Occipital lobe (tissue), 1 donor: ENCODE measurements at regions not wholly inside any gene's neighbourhood (a gene's known extent, or its start where the extent isn't known, plus 50 kb on each side); places are given as distances from the start of the nearest gene placed in this dataset.
"Not testable (repeated sequence)": the region's sequence is repeated elsewhere in the genome, so short reads cannot be mapped to it uniquely, and the experiment has no call there.

ENCODE experiments used
- DNase-seq: peaks from one replicate; lab custom pipeline; 2025; lab: John Stamatoyannopoulos, UW

GRCh38 chr20:53818457-53819177 lies 225.0 kb upstream of the ZNF217 start:
- no peak for DNase-seq

DNA sequence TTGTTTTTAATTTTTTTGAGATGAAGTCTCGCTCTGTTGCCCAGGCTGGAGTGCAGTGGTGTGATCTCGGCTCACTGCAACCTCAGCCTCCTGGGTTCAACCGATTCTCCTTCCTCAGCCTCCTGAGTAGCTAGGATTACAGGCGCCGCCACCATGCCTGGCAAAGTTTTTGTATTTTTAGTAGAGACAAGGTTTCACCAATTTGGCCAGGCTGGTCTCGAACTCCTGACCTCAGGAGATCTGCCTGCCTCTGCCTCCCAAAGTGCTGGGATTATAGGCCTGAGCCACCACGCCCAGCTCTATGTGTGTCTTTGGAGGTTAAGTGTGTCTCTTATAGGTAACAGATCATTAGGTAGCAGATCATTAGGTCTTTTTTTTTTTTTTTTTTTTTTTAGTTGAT lies 223.9 kb upstream of the ZNF217 start:
- DNase-seq = not testable (repeated sequence)

DNA sequence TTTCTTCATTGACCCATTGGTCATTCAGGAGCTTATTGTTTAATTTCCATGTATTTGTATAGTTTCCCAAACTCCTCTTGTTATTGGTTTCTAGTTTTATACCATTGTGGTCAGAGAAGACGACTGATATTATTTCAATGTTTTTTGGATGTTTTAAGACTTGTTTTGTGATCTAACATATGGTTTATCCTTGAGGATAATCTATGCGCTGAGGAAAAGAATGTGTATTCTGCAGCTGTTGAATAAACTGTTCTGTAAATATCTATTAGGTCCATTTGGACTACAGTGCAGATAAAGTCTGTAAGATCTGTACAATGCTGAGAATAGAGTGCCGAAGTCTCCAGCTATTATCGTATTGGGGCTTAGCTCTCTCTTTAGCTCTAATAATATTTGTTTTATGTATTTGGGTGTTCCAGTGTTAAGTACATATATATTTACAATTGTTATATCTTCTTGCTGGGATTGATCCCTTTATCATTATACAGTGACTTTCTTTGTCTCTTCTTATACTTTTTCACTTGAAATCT lies 223.3 kb upstream of the ZNF217 start:
- no peak for DNase-seq

DNA sequence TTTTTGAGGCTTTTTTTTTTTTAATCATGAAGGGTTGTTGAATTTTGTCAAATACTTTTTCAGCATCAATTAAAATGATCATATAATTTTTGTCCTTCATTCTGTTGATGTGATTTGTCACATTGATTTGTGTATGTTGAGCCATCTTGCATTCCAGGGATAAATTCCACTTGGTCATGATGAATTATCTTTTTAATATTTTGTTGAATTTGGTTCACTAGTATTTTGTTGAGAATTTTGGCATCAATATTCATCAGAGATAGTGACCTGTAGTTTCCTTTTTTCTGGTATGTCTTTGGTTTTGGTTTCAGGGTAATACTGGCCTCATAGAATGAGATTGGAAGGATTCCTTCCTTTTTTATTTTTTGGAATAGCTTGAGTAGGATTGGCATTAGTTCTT lies 221.9 kb upstream of the ZNF217 start:
- no peak for DNase-seq

DNA sequence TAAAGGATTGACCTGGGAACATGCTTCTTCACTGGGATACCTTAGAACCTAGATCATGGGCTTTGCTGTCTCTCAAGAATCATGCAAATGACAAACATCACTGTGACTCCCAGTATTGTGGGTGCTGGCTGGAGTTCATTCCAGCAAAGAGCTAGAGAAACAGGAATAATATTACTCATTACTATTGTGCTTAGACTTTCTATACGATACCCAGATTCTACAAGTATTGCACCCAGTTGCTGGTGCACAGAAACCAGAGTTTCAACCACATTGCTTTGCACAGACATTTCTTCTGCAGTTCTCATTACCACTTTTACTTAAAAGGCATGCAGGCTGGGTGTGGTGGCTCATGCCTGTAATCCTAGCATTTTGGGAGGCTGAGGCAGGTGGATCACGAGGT lies 220.4 kb upstream of the ZNF217 start:
- no peak for DNase-seq

- DNase-seq = no peak
Observed at GRCh38 chr20:53813636-53814035, 220.0 kb upstream of the ZNF217 start.

DNA sequence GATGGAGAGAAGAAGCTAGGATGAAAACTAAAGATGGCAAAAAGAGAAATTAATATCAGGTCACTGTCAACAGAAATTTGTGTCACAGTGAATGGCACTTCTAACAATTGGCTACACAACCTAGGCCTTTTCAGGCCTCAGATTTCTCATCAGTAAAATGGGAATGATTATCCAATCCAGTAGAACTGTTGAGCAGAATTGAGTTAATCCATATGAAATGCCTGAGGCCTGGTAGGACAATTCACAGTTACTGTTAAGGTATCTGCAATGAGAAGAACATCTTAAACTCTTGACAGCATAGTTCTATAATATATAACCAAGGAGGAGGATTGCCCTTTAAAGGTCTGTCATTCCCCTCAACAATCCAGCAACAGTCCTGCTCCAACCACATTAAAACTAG lies 217.9 kb upstream of the ZNF217 start:
- no peak for DNase-seq

GRCh38 chr20:53810661-53811355 lies 217.2 kb upstream of the ZNF217 start:
- no peak for DNase-seq

- DNase-seq = no peak
Observed at GRCh38 chr20:53809728-53810365, 216.2 kb upstream of the ZNF217 start.

DNA sequence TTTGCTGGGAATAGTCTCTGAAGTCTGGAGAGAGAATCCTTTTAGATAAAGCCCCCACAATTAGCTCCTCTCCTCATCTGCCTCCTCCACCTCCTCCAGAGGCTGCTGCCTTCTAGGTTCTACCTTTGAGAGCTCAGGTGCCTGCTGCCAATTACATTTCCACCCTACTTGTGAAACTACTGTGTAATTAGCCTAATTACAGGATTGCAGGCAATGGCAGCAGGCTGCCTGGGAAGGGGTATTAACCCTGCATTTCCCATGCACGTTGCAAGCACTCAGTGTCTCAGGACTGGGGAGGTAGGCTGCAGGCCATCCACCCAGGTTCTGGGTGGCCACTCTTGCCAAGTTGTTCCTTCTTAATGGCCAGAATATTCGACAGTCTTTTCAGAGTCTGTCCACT lies 215.6 kb upstream of the ZNF217 start:
- no peak for DNase-seq

DNA sequence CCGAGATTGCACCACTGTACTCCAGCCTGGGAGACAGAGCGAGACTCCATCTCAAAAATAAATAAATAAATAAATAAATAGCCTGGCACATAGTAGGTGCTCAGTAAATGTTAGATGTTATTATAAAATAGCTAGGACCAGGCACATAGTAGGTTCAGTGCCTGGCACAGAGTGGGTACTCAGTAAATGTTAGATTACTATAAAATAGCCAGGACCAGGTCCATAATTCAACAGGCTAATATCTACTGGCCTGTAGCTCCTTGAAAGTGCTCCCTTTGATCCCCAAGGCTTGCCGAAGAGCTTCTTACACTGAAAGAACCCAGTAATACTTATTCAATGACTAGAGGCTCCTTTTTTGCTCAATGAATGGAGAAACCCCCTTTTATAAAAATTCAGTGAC lies 215.1 kb upstream of the ZNF217 start:
- no peak for DNase-seq

DNA sequence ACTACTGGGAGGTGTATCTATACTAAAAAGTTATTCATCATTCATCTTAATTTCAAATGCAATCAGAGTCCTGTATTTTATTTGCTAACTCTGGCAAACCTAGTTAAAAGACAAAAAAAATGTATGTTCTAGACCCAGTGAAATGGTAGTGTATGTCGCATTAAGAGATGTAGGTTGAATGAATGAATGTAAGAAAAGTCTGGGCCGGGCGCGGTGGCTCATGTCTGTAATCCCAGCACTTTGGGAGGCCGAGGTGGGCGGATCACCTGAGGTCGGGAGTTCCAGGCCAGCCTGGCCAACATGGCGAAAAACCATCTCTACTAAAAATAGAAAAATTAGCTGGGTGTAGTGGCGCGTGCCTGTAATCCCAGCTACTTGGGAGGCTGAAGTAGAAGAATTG lies 214.7 kb upstream of the ZNF217 start:
- not testable (repeated sequence) for DNase-seq

- no peak for DNase-seq
Observed at GRCh38 chr20:53806683-53807401, 213.2 kb upstream of the ZNF217 start.

- no peak for DNase-seq
Observed at GRCh38 chr20:53805895-53806384, 212.3 kb upstream of the ZNF217 start.

GRCh38 chr20:53804920-53805894 lies 211.6 kb upstream of the ZNF217 start:
- DNase-seq = no peak

DNA sequence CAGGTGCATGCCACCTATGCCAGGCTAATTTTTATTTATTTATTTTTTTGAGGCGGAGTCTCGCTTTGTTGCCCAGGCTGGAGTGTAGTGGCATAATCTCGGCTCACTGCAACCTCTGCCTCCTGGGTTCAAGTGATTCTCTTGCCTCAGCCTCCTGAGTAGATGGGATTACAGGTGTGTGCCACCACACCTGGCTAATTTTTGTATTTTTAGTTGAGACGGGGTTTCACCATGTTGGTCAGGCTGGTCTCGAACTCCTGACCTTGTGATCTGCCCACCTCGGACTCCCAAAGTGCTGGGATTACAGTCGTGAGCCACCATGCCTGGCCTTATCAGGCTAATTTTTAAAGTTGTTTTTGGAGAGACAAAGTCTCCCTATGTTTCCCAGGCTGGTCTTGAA lies 210.7 kb upstream of the ZNF217 start:
- DNase-seq = not testable (repeated sequence)

DNA sequence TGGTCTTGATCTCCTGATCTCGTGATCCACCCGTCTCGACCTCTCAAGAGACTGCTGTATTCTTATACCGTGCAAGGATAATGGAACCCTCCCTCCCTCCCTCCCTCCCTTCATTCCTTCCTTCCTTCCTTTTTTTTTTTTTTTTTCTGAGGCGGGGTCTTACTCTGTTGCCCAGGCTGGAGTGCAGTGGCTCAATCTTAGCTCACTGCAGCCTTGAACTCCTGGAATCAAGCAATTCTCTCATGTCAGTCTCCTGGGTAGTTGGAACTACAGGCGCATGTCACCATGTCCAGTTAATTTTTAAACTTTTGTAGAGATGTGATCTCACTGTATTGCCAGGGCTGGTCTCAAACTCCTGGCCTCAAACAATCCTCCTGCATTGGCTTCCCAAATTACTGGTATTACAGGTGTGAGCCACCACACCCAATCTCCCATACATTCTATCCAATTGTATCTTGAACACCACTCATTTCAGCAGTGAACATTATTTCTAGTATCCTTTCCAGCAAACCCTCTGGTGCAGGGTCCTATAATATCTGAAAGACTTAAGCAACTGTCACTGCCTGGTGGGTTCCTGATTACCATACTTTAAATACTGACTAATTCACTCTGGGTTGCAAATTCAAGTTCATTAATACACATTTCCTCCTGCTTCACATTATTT lies 210.0 kb upstream of the ZNF217 start:
- DNase-seq = no peak

DNA sequence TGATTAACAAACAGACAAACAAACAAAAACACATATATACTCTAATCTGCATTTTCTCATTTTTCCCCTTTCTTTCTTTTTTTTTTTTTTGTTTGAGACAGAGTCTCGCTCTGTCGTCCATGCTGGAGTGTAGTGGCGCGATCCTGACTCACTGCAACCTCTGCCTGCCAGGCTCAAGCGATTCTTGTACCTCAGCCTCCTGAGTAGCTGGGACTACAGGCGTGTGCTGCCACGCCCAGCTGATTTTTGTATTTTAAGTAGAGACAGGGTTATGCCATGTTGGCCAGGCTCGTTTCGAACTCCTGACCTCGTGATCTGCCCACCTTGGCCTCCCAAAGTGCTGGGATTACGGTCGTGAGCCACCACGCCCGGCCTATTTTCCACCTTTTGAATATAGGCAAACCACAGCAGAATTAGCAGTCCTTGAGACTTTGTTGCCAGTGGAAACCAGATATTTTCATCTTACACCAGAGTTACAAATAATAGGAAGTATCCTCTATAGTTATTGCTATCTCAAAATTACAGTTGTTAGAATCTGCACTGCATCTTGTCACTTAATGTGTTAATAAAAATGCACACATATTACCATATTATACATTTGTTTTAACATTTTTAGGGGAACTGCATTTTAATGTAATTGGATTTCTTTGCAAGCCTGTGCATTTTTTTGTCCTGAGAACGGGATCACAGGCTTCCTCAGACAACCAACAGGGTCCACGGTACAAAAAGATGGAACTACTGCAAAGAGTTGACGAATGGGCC lies 208.2 kb upstream of the ZNF217 start:
- no peak for DNase-seq
